ENCODE measurements at regions not wholly inside any gene's neighbourhood (a gene's known extent, or its start where the extent isn't known, plus 50 kb on each side); places are given as distances from the start of the nearest gene placed in this dataset.

GRCh38 chr11:70024036-70024772 lies 53.9 kb upstream of the ANO1 start:
- FAIRE-seq (no peak), DNase-seq (ENCODE audit: low read depth, low spot score) (no peak), ATAC-seq (no peak)
- H3K27ac ChIP-seq (ENCODE audit: control insufficient read depth, insufficient read depth) = no peak overlapping the region
- no peaks in the 10 kb centered on the region for H3K36me3 ChIP-seq (ENCODE audit: control insufficient read depth in 2 of 2, insufficient read depth in 2 of 2, low read length in 1 of 2)
- WGBS (ENCODE audit: insufficient coverage, insufficient replicate concordance, low lambda C conversion rate, missing lambda C conversion rate) = 33% methylated on average over 13 of the region's 13 CpGs
- POLR2A ChIA-PET = no interaction called here
- H3K27me3 ChIP-seq (replicated peaks in 1 of 2; ENCODE audit: control insufficient read depth in 2 of 2, insufficient read depth in 2 of 2, low read length in 1 of 2) = no peaks in the 10 kb centered on the region; a peak in 1 of 4 replicates
- no peak overlapping the region for H2AFZ ChIP-seq (ENCODE audit: control insufficient read depth, low read depth, low read length)
- no TSS peak for BruUV-seq (replicated peaks)
- in situ Hi-C loops (cut with MboI) (no loop called here), intact Hi-C loops (cut with micrococcal nuclease; ENCODE audit: unreplicated experiment) (no loop called here)
- no peaks in the 10 kb centered on the region for H3K9me3 ChIP-seq (replicated peaks; ENCODE audit: control insufficient read depth, insufficient read depth, low read length)
- H3K4me3 ChIP-seq = no peak overlapping the region
- RAD21 ChIA-PET (ENCODE audit: unreplicated experiment) = no interaction called here
- H3K4me1 ChIP-seq (ENCODE audit: control insufficient read depth, insufficient read depth, low read length) = no peaks in the 10 kb centered on the region
- H3K9ac ChIP-seq (ENCODE audit: control insufficient read depth, insufficient read depth, low read length) = no peak overlapping the region
- SMC1A ChIA-PET (ENCODE audit: uncharacterized antibody, unreplicated experiment) = no interaction called here
- TF ChIP-seq SREBF1 (IDR thresholded peaks at IDR 0.05; ENCODE audit: low read length) (no peak), JUND (IDR thresholded peaks at IDR 0.05; ENCODE audit: low read depth, low read length) (no peak), RCOR1 (conservative IDR thresholded peaks at IDR 0.05; ENCODE audit: low read depth, low read length) (no peak), SUZ12 (IDR thresholded peaks at IDR 0.05; ENCODE audit: unreplicated experiment) (no peak), GATAD2B (conservative IDR thresholded peaks at IDR 0.05; ENCODE audit: low read depth) (no peak), WRNIP1 (IDR thresholded peaks at IDR 0.05; ENCODE audit: borderline replicate concordance, low read depth, low read length) (no peak), BRCA1 (IDR thresholded peaks at IDR 0.05; ENCODE audit: low read depth, low read length) (no peak)
- TF ChIP-seq, protein P1, sequence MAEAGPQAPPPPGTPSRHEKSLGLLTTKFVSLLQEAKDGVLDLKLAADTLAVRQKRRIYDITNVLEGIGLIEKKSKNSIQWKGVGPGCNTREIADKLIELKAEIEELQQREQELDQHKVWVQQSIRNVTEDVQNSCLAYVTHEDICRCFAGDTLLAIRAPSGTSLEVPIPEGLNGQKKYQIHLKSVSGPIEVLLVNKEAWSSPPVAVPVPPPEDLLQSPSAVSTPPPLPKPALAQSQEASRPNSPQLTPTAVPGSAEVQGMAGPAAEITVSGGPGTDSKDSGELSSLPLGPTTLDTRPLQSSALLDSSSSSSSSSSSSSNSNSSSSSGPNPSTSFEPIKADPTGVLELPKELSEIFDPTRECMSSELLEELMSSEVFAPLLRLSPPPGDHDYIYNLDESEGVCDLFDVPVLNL (IDR thresholded peaks at IDR 0.05; ENCODE audit: low read depth, low read length) = no peak
- CTCF ChIA-PET = no interaction called here
- H3K79me2 ChIP-seq (ENCODE audit: control insufficient read depth, insufficient read depth, low read length) = no peaks in the 10 kb centered on the region
- H3K4me2 ChIP-seq (ENCODE audit: control insufficient read depth, insufficient read depth) = no peak overlapping the region
- H4K20me1 ChIP-seq (ENCODE audit: control insufficient read depth, insufficient read depth) = no peaks in the 10 kb centered on the region

DNA sequence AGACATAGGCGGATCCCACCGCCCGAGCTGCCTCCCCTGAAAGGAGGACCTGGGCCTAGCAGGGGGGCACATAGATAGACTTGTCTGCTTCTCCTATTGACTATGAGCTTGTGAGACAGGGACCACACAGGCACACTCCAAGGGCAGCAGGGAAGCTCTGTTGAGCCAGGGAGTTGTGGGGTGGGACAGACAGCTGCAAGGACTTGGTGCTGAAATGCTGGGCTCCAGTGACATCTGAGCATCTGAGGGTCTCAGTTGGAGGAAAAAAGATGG lies 53.4 kb upstream of the ANO1 start:
- no peak overlapping the region for H2AFZ ChIP-seq (ENCODE audit: control insufficient read depth, low read depth, low read length)
- H3K79me2 ChIP-seq (ENCODE audit: control insufficient read depth, insufficient read depth, low read length) = no peaks in the 10 kb centered on the region
- no peaks in the 10 kb centered on the region for H4K20me1 ChIP-seq (ENCODE audit: control insufficient read depth, insufficient read depth)
- SMC1A ChIA-PET (ENCODE audit: uncharacterized antibody, unreplicated experiment) = no interaction called here
- no peaks in the 10 kb centered on the region; a peak in 1 of 4 replicates for H3K27me3 ChIP-seq (replicated peaks in 1 of 2; ENCODE audit: control insufficient read depth in 2 of 2, insufficient read depth in 2 of 2, low read length in 1 of 2)
- no peaks in the 10 kb centered on the region for H3K9me3 ChIP-seq (replicated peaks; ENCODE audit: control insufficient read depth, insufficient read depth, low read length)
- in situ Hi-C loops (cut with MboI) (no loop called here), intact Hi-C loops (cut with micrococcal nuclease; ENCODE audit: unreplicated experiment) (no loop called here)
- no peak for ATAC-seq
- no peak overlapping the region for H3K4me2 ChIP-seq (ENCODE audit: control insufficient read depth, insufficient read depth)
- H3K9ac ChIP-seq (ENCODE audit: control insufficient read depth, insufficient read depth, low read length) = no peak overlapping the region
- DNase-seq (ENCODE audit: low read depth, low spot score) = no peak
- no peak overlapping the region for H3K4me3 ChIP-seq
- RAD21 ChIA-PET (ENCODE audit: unreplicated experiment) = no interaction called here
- BruUV-seq (replicated peaks) = no TSS peak
- WGBS (ENCODE audit: insufficient coverage, insufficient replicate concordance, low lambda C conversion rate, missing lambda C conversion rate) = 63% methylated on average over 3 of the region's 3 CpGs
- H3K27ac ChIP-seq (ENCODE audit: control insufficient read depth, insufficient read depth) = no peak overlapping the region
- CTCF ChIA-PET = no interaction called here
- H3K36me3 ChIP-seq (ENCODE audit: control insufficient read depth in 2 of 2, insufficient read depth in 2 of 2, low read length in 1 of 2) = no peaks in the 10 kb centered on the region
- FAIRE-seq = no peak
- no peaks in the 10 kb centered on the region for H3K4me1 ChIP-seq (ENCODE audit: control insufficient read depth, insufficient read depth, low read length)
- POLR2A ChIA-PET = no interaction called here
- TF ChIP-seq JUNB (IDR thresholded peaks at IDR 0.05) (no peak), RFX5 (IDR thresholded peaks at IDR 0.05; ENCODE audit: low read depth, low read length) (no peak), GATAD2B (conservative IDR thresholded peaks at IDR 0.05; ENCODE audit: low read depth) (no peak), DPF2 (IDR thresholded peaks at IDR 0.05) (no peak), KAT2A (conservative IDR thresholded peaks at IDR 0.05; ENCODE audit: control insufficient read depth, low read depth, low read length) (no peak), FOXK2 (IDR thresholded peaks at IDR 0.05) (no peak), ZNF217 (IDR thresholded peaks at IDR 0.05) (no peak), NBN (IDR thresholded peaks at IDR 0.05) (no peak)
- TF ChIP-seq, protein P2, sequence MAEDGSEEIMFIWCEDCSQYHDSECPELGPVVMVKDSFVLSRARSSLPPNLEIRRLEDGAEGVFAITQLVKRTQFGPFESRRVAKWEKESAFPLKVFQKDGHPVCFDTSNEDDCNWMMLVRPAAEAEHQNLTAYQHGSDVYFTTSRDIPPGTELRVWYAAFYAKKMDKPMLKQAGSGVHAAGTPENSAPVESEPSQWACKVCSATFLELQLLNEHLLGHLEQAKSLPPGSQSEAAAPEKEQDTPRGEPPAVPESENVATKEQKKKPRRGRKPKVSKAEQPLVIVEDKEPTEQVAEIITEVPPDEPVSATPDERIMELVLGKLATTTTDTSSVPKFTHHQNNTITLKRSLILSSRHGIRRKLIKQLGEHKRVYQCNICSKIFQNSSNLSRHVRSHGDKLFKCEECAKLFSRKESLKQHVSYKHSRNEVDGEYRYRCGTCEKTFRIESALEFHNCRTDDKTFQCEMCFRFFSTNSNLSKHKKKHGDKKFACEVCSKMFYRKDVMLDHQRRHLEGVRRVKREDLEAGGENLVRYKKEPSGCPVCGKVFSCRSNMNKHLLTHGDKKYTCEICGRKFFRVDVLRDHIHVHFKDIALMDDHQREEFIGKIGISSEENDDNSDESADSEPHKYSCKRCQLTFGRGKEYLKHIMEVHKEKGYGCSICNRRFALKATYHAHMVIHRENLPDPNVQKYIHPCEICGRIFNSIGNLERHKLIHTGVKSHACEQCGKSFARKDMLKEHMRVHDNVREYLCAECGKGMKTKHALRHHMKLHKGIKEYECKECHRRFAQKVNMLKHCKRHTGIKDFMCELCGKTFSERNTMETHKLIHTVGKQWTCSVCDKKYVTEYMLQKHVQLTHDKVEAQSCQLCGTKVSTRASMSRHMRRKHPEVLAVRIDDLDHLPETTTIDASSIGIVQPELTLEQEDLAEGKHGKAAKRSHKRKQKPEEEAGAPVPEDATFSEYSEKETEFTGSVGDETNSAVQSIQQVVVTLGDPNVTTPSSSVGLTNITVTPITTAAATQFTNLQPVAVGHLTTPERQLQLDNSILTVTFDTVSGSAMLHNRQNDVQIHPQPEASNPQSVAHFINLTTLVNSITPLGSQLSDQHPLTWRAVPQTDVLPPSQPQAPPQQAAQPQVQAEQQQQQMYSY (CRISPR knock-in tag; IDR thresholded peaks at IDR 0.05) = no peak

Data from GM12878 (cell line).